Lower leg skin (tissue), 3 donors: ENCODE measurements at regions not wholly inside any gene's neighbourhood (a gene's known extent, or its start where the extent isn't known, plus 50 kb on each side); places are given as distances from the start of the nearest gene placed in this dataset.

ENCODE experiments used
- CTCF ChIP-seq, 3 donors: fragments of 450-650 bp; IDR thresholded peaks; one replicate each; pipeline ENCODE4 v1.5.1; 2016; ENCODE audit warnings: antibody characterized with exemption in 3 of 3, mild to moderate bottlenecking in 3 of 3, moderate library complexity in 2 of 3
- POLR2A ChIP-seq, 2 donors: fragments of 450-650 bp; IDR thresholded peaks; one replicate each; pipeline ENCODE4 v1.6.1; 2016 to 2017; ENCODE audit warnings: antibody characterized with exemption in 2 of 2, mild to moderate bottlenecking in 1 of 2, moderate library complexity in 1 of 2

- no peak for TF ChIP-seq CTCF (IDR thresholded peaks at IDR 0.05)
- no peak for TF ChIP-seq POLR2A (IDR thresholded peaks at IDR 0.05)
These were observed 251.0 kb downstream of the ZNF674 start for GRCh38 chrX:46294234-46294633.
